ENCODE measurements at regions not wholly inside any gene's neighbourhood (a gene's known extent, or its start where the extent isn't known, plus 50 kb on each side); places are given as distances from the start of the nearest gene placed in this dataset.
"Not testable (repeated sequence)": the region's sequence is repeated elsewhere in the genome, so short reads cannot be mapped to it uniquely, and the experiment has no call there.

- DNase-seq (ENCODE audit: extremely low spot score), result no peak
- H3K36me3 ChIP-seq (ENCODE audit: insufficient read depth), result no peaks in the 10 kb centered on the region
- no peaks in the 10 kb centered on the region for H3K4me1 ChIP-seq (ENCODE audit: insufficient read depth)
- H3K27ac ChIP-seq (ENCODE audit: low read depth), result no peak overlapping the region
- WGBS, result 95% methylated on average over 2 of the region's 2 CpGs
- no peak overlapping the region for H3K4me3 ChIP-seq (ENCODE audit: low read depth, low read length)
Observed at GRCh38 chr2:146987996-146988395, 856.8 kb upstream of the ACVR2A start.

GRCh38 chr2:146986161-146986560 is 858.7 kb upstream of the ACVR2A start:
- peak; percentile 26 for DNase-seq (ENCODE audit: extremely low spot score)
- no peak overlapping the region for H3K27ac ChIP-seq (ENCODE audit: low read depth)
- 21% methylated on average over 4 of the region's 4 CpGs for WGBS
- H3K4me3 ChIP-seq (ENCODE audit: low read depth, low read length), result no peak overlapping the region
- H3K36me3 ChIP-seq (ENCODE audit: insufficient read depth), result no peaks in the 10 kb centered on the region
- no peaks in the 10 kb centered on the region for H3K4me1 ChIP-seq (ENCODE audit: insufficient read depth)

- H3K4me1 ChIP-seq (ENCODE audit: insufficient read depth), result no peaks in the 10 kb centered on the region
- no peak overlapping the region for H3K4me3 ChIP-seq (ENCODE audit: low read depth, low read length)
- no peaks in the 10 kb centered on the region for H3K36me3 ChIP-seq (ENCODE audit: insufficient read depth)
- WGBS, result 42% methylated on average over 2 of the region's 2 CpGs
- H3K27ac ChIP-seq (ENCODE audit: low read depth), result no peak overlapping the region
- no peak for DNase-seq (ENCODE audit: extremely low spot score)
Observed at GRCh38 chr2:146985753-146986152, 859.1 kb upstream of the ACVR2A start.

- H3K4me1 ChIP-seq (ENCODE audit: insufficient read depth), result no peaks in the 10 kb centered on the region
- no peaks in the 10 kb centered on the region for H3K36me3 ChIP-seq (ENCODE audit: insufficient read depth)
- no peak overlapping the region for H3K27ac ChIP-seq (ENCODE audit: low read depth)
- DNase-seq (ENCODE audit: extremely low spot score), result no peak
- no peak overlapping the region for H3K4me3 ChIP-seq (ENCODE audit: low read depth, low read length)
- WGBS, result 90% methylated on average over 4 of the region's 4 CpGs
Observed at GRCh38 chr2:146984014-146984413, 860.8 kb upstream of the ACVR2A start.

- Histone ChIP-seq H3K4me1 (ENCODE audit: insufficient read depth) (no peaks in the 10 kb centered on the region), H3K36me3 (ENCODE audit: insufficient read depth) (no peaks in the 10 kb centered on the region), H3K27ac (ENCODE audit: low read depth) (no peak overlapping the region), H3K4me3 (ENCODE audit: low read depth, low read length) (no peak overlapping the region)
- DNase-seq (ENCODE audit: extremely low spot score), result no peak
- 55% methylated on average over 2 of the region's 2 CpGs for WGBS
Observed at GRCh38 chr2:146982393-146982846, 862.4 kb upstream of the ACVR2A start.

- Histone ChIP-seq H3K27ac (ENCODE audit: low read depth) (no peak overlapping the region), H3K4me3 (ENCODE audit: low read depth, low read length) (no peak overlapping the region), H3K4me1 (ENCODE audit: insufficient read depth) (no peaks in the 10 kb centered on the region), H3K36me3 (ENCODE audit: insufficient read depth) (no peaks in the 10 kb centered on the region)
- no peak for DNase-seq (ENCODE audit: extremely low spot score)
Observed at GRCh38 chr2:146981921-146982320, 862.9 kb upstream of the ACVR2A start.

- Histone ChIP-seq H3K27ac (ENCODE audit: low read depth) (no peak overlapping the region), H3K4me1 (ENCODE audit: insufficient read depth) (no peaks in the 10 kb centered on the region), H3K36me3 (ENCODE audit: insufficient read depth) (no peaks in the 10 kb centered on the region), H3K4me3 (ENCODE audit: low read depth, low read length) (no peak overlapping the region)
- DNase-seq (ENCODE audit: extremely low spot score), result no peak
Observed at GRCh38 chr2:146979746-146980145, 865.1 kb upstream of the ACVR2A start.

- H3K27ac ChIP-seq (ENCODE audit: low read depth), result no peak overlapping the region
- no peaks in the 10 kb centered on the region for H3K36me3 ChIP-seq (ENCODE audit: insufficient read depth)
- no peak for DNase-seq (ENCODE audit: extremely low spot score)
- H3K4me1 ChIP-seq (ENCODE audit: insufficient read depth), result no peaks in the 10 kb centered on the region
- WGBS, result 86% methylated on average over 5 of the region's 5 CpGs
- no peak overlapping the region for H3K4me3 ChIP-seq (ENCODE audit: low read depth, low read length)
Observed at GRCh38 chr2:146978577-146979555, 866.0 kb upstream of the ACVR2A start.

GRCh38 chr2:146970981-146971380 is 873.8 kb upstream of the ACVR2A start:
- H3K4me1 ChIP-seq (ENCODE audit: insufficient read depth); H3K4me3 ChIP-seq (ENCODE audit: low read depth, low read length); H3K27ac ChIP-seq (ENCODE audit: low read depth); DNase-seq (ENCODE audit: extremely low spot score); H3K36me3 ChIP-seq (ENCODE audit: insufficient read depth): not testable (repeated sequence)
- WGBS, result 94% methylated on average over 4 of the region's 4 CpGs

- not testable (repeated sequence) for H3K27ac ChIP-seq (ENCODE audit: low read depth); H3K4me1 ChIP-seq (ENCODE audit: insufficient read depth); H3K4me3 ChIP-seq (ENCODE audit: low read depth, low read length); DNase-seq (ENCODE audit: extremely low spot score); H3K36me3 ChIP-seq (ENCODE audit: insufficient read depth)
- WGBS, result 87% methylated on average over 3 of the region's 3 CpGs
Observed at GRCh38 chr2:146969703-146970102, 875.1 kb upstream of the ACVR2A start.

GRCh38 chr2:146964494-146964893 is 880.3 kb upstream of the ACVR2A start:
- no peak overlapping the region for H3K27ac ChIP-seq (ENCODE audit: low read depth)
- no peak for DNase-seq (ENCODE audit: extremely low spot score)
- H3K4me1 ChIP-seq (ENCODE audit: insufficient read depth), result no peaks in the 10 kb centered on the region
- H3K4me3 ChIP-seq (ENCODE audit: low read depth, low read length), result no peak overlapping the region
- H3K36me3 ChIP-seq (ENCODE audit: insufficient read depth), result no peaks in the 10 kb centered on the region
- WGBS, result 86% methylated on average over 1 of the region's 1 CpG

- no peaks in the 10 kb centered on the region for H3K36me3 ChIP-seq (ENCODE audit: insufficient read depth)
- no peak overlapping the region for H3K4me3 ChIP-seq (ENCODE audit: low read depth, low read length)
- no peak for DNase-seq (ENCODE audit: extremely low spot score)
- H3K27ac ChIP-seq (ENCODE audit: low read depth), result no peak overlapping the region
- 83% methylated on average over 5 of the region's 5 CpGs for WGBS
- H3K4me1 ChIP-seq (ENCODE audit: insufficient read depth), result no peaks in the 10 kb centered on the region
Observed at GRCh38 chr2:146954544-146954943, 890.3 kb upstream of the ACVR2A start.

- Histone ChIP-seq H3K4me3 (ENCODE audit: low read depth, low read length) (no peak overlapping the region), H3K27ac (ENCODE audit: low read depth) (no peak overlapping the region), H3K36me3 (ENCODE audit: insufficient read depth) (no peaks in the 10 kb centered on the region), H3K4me1 (ENCODE audit: insufficient read depth) (no peaks in the 10 kb centered on the region)
- WGBS, result 34% methylated on average over 3 of the region's 3 CpGs
- no peak for DNase-seq (ENCODE audit: extremely low spot score)
Observed at GRCh38 chr2:146952696-146953095, 892.1 kb upstream of the ACVR2A start.

- no peak for DNase-seq (ENCODE audit: extremely low spot score)
- no peaks in the 10 kb centered on the region for H3K36me3 ChIP-seq (ENCODE audit: insufficient read depth)
- no peaks in the 10 kb centered on the region for H3K4me1 ChIP-seq (ENCODE audit: insufficient read depth)
- no peak overlapping the region for H3K27ac ChIP-seq (ENCODE audit: low read depth)
- H3K4me3 ChIP-seq (ENCODE audit: low read depth, low read length), result no peak overlapping the region
- 97% methylated on average over 4 of the region's 4 CpGs for WGBS
Observed at GRCh38 chr2:146950911-146951310, 893.9 kb upstream of the ACVR2A start.
